Loucy (cell line): ENCODE measurements at regions not wholly inside any gene's neighbourhood (a gene's known extent, or its start where the extent isn't known, plus 50 kb on each side); places are given as distances from the start of the nearest gene placed in this dataset.

Source experiments
- EZH2phosphoT487 ChIP-seq: fragments of 200-600 bp; IDR thresholded peaks from 2 replicates; pipeline ENCODE4 v1.6.1; 2018; ENCODE audit warnings: antibody characterized with exemption, mild to moderate bottlenecking, moderate library complexity, borderline replicate concordance
- TF ChIP-seq, protein P1 (sequence below): fragments of 200-600 bp; sonication (generic); conservative IDR thresholded peaks from 2 replicates; pipeline ENCODE4 v1.5.1; 2014; ENCODE audit warnings: mild to moderate bottlenecking, antibody characterized with exemption, low read length

DNA sequence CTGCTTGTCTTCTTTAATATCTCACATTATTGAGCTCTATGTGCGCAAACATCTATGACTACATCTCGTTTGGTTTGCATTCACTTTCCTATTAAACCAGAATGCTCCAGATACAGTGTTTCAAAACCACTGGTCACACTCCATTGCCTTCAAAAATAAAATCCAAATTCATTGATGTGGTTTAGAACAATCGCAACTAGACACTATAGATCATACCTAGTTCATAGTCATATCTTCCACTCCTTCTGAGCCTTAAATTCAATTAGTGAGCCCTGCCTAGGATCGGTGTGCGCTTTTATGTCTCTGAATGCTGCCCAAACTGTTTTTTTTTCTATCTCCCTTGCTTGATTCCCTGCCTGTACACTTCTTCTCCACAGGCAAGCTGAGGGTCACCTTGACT is 238.5 kb upstream of the RGPD4 start:
- TF ChIP-seq, protein P1, sequence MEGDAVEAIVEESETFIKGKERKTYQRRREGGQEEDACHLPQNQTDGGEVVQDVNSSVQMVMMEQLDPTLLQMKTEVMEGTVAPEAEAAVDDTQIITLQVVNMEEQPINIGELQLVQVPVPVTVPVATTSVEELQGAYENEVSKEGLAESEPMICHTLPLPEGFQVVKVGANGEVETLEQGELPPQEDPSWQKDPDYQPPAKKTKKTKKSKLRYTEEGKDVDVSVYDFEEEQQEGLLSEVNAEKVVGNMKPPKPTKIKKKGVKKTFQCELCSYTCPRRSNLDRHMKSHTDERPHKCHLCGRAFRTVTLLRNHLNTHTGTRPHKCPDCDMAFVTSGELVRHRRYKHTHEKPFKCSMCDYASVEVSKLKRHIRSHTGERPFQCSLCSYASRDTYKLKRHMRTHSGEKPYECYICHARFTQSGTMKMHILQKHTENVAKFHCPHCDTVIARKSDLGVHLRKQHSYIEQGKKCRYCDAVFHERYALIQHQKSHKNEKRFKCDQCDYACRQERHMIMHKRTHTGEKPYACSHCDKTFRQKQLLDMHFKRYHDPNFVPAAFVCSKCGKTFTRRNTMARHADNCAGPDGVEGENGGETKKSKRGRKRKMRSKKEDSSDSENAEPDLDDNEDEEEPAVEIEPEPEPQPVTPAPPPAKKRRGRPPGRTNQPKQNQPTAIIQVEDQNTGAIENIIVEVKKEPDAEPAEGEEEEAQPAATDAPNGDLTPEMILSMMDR = no peak
- TF ChIP-seq EZH2phosphoT487 = no peak
